IMR-90 (cell line): ENCODE measurements at regions not wholly inside any gene's neighbourhood (a gene's known extent, or its start where the extent isn't known, plus 50 kb on each side); places are given as distances from the start of the nearest gene placed in this dataset.

Source experiments
- ATAC-seq: fragments of 200-7000 bp; cut with Tn5 transposase; 2 replicates; pipeline ENCODE4 v1.9.1; 2020; ENCODE audit warnings: low read depth, mild to moderate bottlenecking, moderate library complexity
- BruUV-seq: library from RNA; stranded (reverse); fragments of 400-500 nt; replicated peaks from 2 replicates; lab custom pipeline; 2021; lab: Mats Ljungman, UMichigan
- CTCF ChIA-PET: fragments of 300-600 bp; formaldehyde crosslinking; extraction: SDS; loops from one replicate; lab custom pipeline; 2021; ENCODE audit warnings: antibody characterized with exemption; lab: Yijun Ruan, JAX
- POLR2A ChIA-PET: fragments of 300-600 bp; sonication (Branson Sonifier 250); formaldehyde crosslinking; loops from one replicate; lab custom pipeline; 2022; ENCODE audit warnings: antibody characterized with exemption; ENCODE audit not compliant: unreplicated experiment; lab: Charles Lee
- DNase-seq: peaks from one replicate; pipeline ENCODE4 v3.0.0; 2013
- H2AFZ ChIP-seq: replicated peaks from 2 replicates; pipeline ENCODE3; 2013; ENCODE audit warnings: low read length, mild to moderate bottlenecking; ENCODE audit not compliant: poor library complexity
- H2AK5ac ChIP-seq: 2 replicates; pipeline ENCODE4 v1.6.1; 2013; ENCODE audit warnings: low read depth, low read length, inconsistent platforms
- H2AK9ac ChIP-seq: replicated peaks from 2 replicates; pipeline ENCODE3; 2013; ENCODE audit warnings: mild to moderate bottlenecking, low read depth, low read length, moderate library complexity; ENCODE audit not compliant: poor library complexity
- H2BK120ac ChIP-seq: 2 replicates; pipeline ENCODE4 v1.6.1; 2013; ENCODE audit warnings: low read depth, low read length, inconsistent platforms
- H2BK15ac ChIP-seq: 3 replicates; pipeline ENCODE4 v1.6.1; 2013; ENCODE audit warnings: low read depth, low read length, inconsistent platforms
- H2BK20ac ChIP-seq: 2 replicates; pipeline ENCODE4 v1.6.1; 2013; ENCODE audit warnings: low read depth, mild to moderate bottlenecking, inconsistent platforms, low read length, moderate library complexity
- H2BK5ac ChIP-seq: 2 replicates; pipeline ENCODE4 v1.6.1; 2013; ENCODE audit warnings: mild to moderate bottlenecking, low read depth, low read length, inconsistent platforms; ENCODE audit not compliant: poor library complexity, severe bottlenecking
- H3K14ac ChIP-seq: replicated peaks from 2 replicates; pipeline ENCODE4 v1.6.1; 2013; ENCODE audit warnings: low read depth, low read length, inconsistent platforms
- H3K18ac ChIP-seq: 2 replicates; pipeline ENCODE4 v1.6.1; 2013; ENCODE audit warnings: low read depth, low read length, control low read depth
- H3K23ac ChIP-seq: 2 replicates; pipeline ENCODE4 v1.6.1; 2013; ENCODE audit warnings: low read depth, low read length, inconsistent platforms
- H3K27ac ChIP-seq: 2 replicates; pipeline ENCODE4 v1.5.1; 2013; ENCODE audit warnings: mild to moderate bottlenecking, control low read depth, low read length; ENCODE audit not compliant: insufficient read depth
- H3K27me3 ChIP-seq: 2 replicates; pipeline ENCODE4 v1.6.1; 2013; ENCODE audit warnings: low read length; ENCODE audit not compliant: control insufficient read depth, insufficient read depth
- H3K36me3 ChIP-seq: 2 replicates; pipeline ENCODE4 v1.6.1; 2013; ENCODE audit warnings: low read length, mixed read lengths; ENCODE audit not compliant: control insufficient read depth, insufficient read depth
- H3K4ac ChIP-seq: 2 replicates; pipeline ENCODE4 v1.6.1; 2013; ENCODE audit warnings: low read depth, low read length, inconsistent platforms
- H3K4me1 ChIP-seq: 2 replicates; pipeline ENCODE4 v1.6.1; 2013; ENCODE audit warnings: low read length, mixed read lengths; ENCODE audit not compliant: control insufficient read depth, insufficient read depth
- H3K4me2 ChIP-seq: 2 replicates; pipeline ENCODE4 v1.6.1; 2013; ENCODE audit warnings: low read depth, mild to moderate bottlenecking, control low read depth, low read length, moderate library complexity
- H3K4me3 ChIP-seq: 2 replicates; pipeline ENCODE4 v1.5.1; 2013; ENCODE audit warnings: low read depth, mild to moderate bottlenecking, control low read depth, low read length, moderate library complexity; ENCODE audit not compliant: insufficient read depth
- H3K56ac ChIP-seq: 2 replicates; pipeline ENCODE4 v1.6.1; 2013; ENCODE audit warnings: low read length, inconsistent platforms; ENCODE audit not compliant: insufficient read depth; ENCODE audit errors: extremely low read depth
- H3K79me1 ChIP-seq, 2 experiments: 2 replicates each; pipeline ENCODE4 v1.6.1; 2013; ENCODE audit warnings: low read length in 2 of 2, inconsistent platforms in 1 of 2, low read depth in 1 of 2
- H3K9ac ChIP-seq: 2 replicates; pipeline ENCODE4 v1.6.1; 2013; ENCODE audit warnings: low read depth, low read length, control low read depth
- H3K9me1 ChIP-seq: 2 replicates; pipeline ENCODE4 v1.6.1; 2013; ENCODE audit warnings: low read length, inconsistent platforms; ENCODE audit not compliant: insufficient read depth
- H3K9me3 ChIP-seq: 2 replicates; pipeline ENCODE4 v1.6.1; 2013; ENCODE audit warnings: low read length; ENCODE audit not compliant: control insufficient read depth, insufficient read depth
- H4K20me1 ChIP-seq: 2 replicates; pipeline ENCODE4 v1.6.1; 2013; ENCODE audit warnings: low read length, inconsistent platforms; ENCODE audit not compliant: insufficient read depth
- H4K5ac ChIP-seq: 2 replicates; pipeline ENCODE4 v1.6.1; 2013; ENCODE audit warnings: mild to moderate bottlenecking, low read depth, low read length, control low read depth
- H4K8ac ChIP-seq, 2 experiments: 2 replicates each; pipeline ENCODE4 v1.6.1; 2013; ENCODE audit warnings: low read depth in 2 of 2, low read length in 2 of 2, control low read depth in 1 of 2, inconsistent platforms in 1 of 2
- H4K91ac ChIP-seq: 2 replicates; pipeline ENCODE4 v1.6.1; 2013; ENCODE audit warnings: low read depth, low read length, inconsistent platforms; ENCODE audit not compliant: insufficient read depth
- BHLHE40 ChIP-seq: fragments of 150-350 bp; IDR thresholded peaks from 2 replicates; pipeline ENCODE4 v1.6.1; 2016; ENCODE audit warnings: mild to moderate bottlenecking, low read depth, low read length
- FOS ChIP-seq: fragments of 150-350 bp; IDR thresholded peaks from 2 replicates; pipeline ENCODE4 v1.6.1; 2016; ENCODE audit warnings: low read depth, low read length
- MAZ ChIP-seq: IDR thresholded peaks from 2 replicates; pipeline ENCODE4 v1.6.1; 2012; ENCODE audit warnings: low read depth, mild to moderate bottlenecking, low read length, improper control_type of control experiment, moderate library complexity, borderline replicate concordance
- WGBS, 2 experiments: methylation state at CpG; one replicate each; pipeline versions ENCODE4 v1.1.5 to v1.1.7; 2013; ENCODE audit warnings: missing lambda C conversion rate in 2 of 2; ENCODE audit not compliant: insufficient read length in 1 of 2; ENCODE audit errors: extremely low coverage in 2 of 2; 5-methylcytosine and 5-hydroxymethylcytosine counted together
- dilution Hi-C: fragments of 300-500 bp; cut with HindIII; formaldehyde crosslinking; loops from one replicate; pipeline ENCODE4 v1.14.3; 2018; ENCODE audit warnings: low sequenced_read_pairs; ENCODE audit not compliant: unreplicated experiment
- in situ Hi-C: fragments of 300-500 bp; cut with MboI; formaldehyde crosslinking; loops from 3 replicates; pipeline ENCODE4 v1.14.3; 2019; ENCODE audit warnings: low sequenced_read_pairs, inconsistent platforms, mixed read lengths
- intact Hi-C: fragments of 100-400 bp; cut with micrococcal nuclease; formaldehyde crosslinking; loops from 2 replicates; pipeline ENCODE4 v1.10.0; 2022
- TF ChIP-seq, protein P1 (sequence below): fragments of 150-350 bp; IDR thresholded peaks from 2 replicates; pipeline ENCODE4 v1.6.1; 2017; ENCODE audit warnings: mild to moderate bottlenecking, antibody characterized with exemption, low read length, low read depth

- no peak overlapping the region for H3K56ac ChIP-seq
- no peak overlapping the region for H3K18ac ChIP-seq
- no peak overlapping the region for H2BK120ac ChIP-seq
- H3K23ac ChIP-seq, result no peak overlapping the region
- CTCF ChIA-PET, result no interaction called here
- no peak overlapping the region for H3K4me2 ChIP-seq
- ATAC-seq (no peak), DNase-seq (no peak)
- H3K9me1 ChIP-seq, result peaks cover 6% of the 10 kb centered on the region
- peaks cover 12% of the 10 kb centered on the region for H3K27me3 ChIP-seq
- no peak overlapping the region for H2BK20ac ChIP-seq
- peaks cover 12% of the 10 kb centered on the region for H3K4me1 ChIP-seq
- H3K36me3 ChIP-seq, result no peaks in the 10 kb centered on the region
- H3K9me3 ChIP-seq, result no peaks in the 10 kb centered on the region
- no peak overlapping the region for H2AK9ac ChIP-seq
- no peak overlapping the region for H2AFZ ChIP-seq
- H3K9ac ChIP-seq, result no peak overlapping the region
- no peaks in the 10 kb centered on the region for H4K20me1 ChIP-seq
- H3K14ac ChIP-seq, result no peak overlapping the region
- H3K4me3 ChIP-seq, result no peak overlapping the region
- H2BK5ac ChIP-seq, result no peak overlapping the region
- dilution Hi-C loops (no loop called here), intact Hi-C loops (no loop called here), in situ Hi-C loops (loop anchor here (25.0 kb wide), 1 partner anchor 1436 kb away; no protein-coding TSS in a partner anchor)
- H2AK5ac ChIP-seq, result 0 out of 2 replicates have a peak overlapping the region, but pooled peaks have one; percentile 2
- TF ChIP-seq, protein P1, sequence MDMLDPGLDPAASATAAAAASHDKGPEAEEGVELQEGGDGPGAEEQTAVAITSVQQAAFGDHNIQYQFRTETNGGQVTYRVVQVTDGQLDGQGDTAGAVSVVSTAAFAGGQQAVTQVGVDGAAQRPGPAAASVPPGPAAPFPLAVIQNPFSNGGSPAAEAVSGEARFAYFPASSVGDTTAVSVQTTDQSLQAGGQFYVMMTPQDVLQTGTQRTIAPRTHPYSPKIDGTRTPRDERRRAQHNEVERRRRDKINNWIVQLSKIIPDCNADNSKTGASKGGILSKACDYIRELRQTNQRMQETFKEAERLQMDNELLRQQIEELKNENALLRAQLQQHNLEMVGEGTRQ, result no peak
- TF ChIP-seq FOS, result no peak
- TF ChIP-seq MAZ, result no peak
- no peak for TF ChIP-seq BHLHE40
- H3K79me1 ChIP-seq, result no peaks in the 10 kb centered on the region
- no peak overlapping the region for H4K91ac ChIP-seq
- POLR2A ChIA-PET, result no interaction called here
- H4K5ac ChIP-seq, result no peak overlapping the region
- no CpG with 5 or more reads among the region's 1 CpG for WGBS, 2 experiments
- no peak overlapping the region for H3K27ac ChIP-seq
- H2BK15ac ChIP-seq, result no peak overlapping the region; the same call in 2 of the 3 replicates
- no TSS peak for BruUV-seq
- no peak overlapping the region for H3K4ac ChIP-seq
- no peak overlapping the region for H4K8ac ChIP-seq
Observed at GRCh38 chr4:15348695-15349094, 79.1 kb upstream of the C1QTNF7 start.
